HEK293 (cell line): ENCODE measurements at regions not wholly inside any gene's neighbourhood (a gene's known extent, or its start where the extent isn't known, plus 50 kb on each side); places are given as distances from the start of the nearest gene placed in this dataset.

Experiments
- CTCF ChIA-PET: fragments of 350-600 bp; formaldehyde crosslinking; extraction: SDS; loops from one replicate; lab custom pipeline; 2021; ENCODE audit warnings: antibody characterized with exemption; lab: Yijun Ruan, JAX
- POLR2A ChIA-PET: fragments of 300-600 bp; formaldehyde crosslinking; extraction: SDS; loops from one replicate; lab custom pipeline; 2020; ENCODE audit warnings: antibody characterized with exemption, inconsistent platforms; lab: Yijun Ruan, JAX
- H3K27ac ChIP-seq: fragments of 200-500 bp; sonication (Bioruptor generic); 2 replicates; pipeline ENCODE4 v1.5.1; 2014; ENCODE audit warnings: low read depth, low read length, control low read depth, inconsistent platforms; ENCODE audit errors: extremely low read depth
- H3K36me3 ChIP-seq, 2 experiments: fragments of 200-500 bp in 1 of 2; sonication (Bioruptor generic) in 1 of 2; 1 replicate in 1 of 2; 2 replicates in 1 of 2; pipeline ENCODE4 v1.5.1; 2014 to 2017; ENCODE audit warnings: inconsistent platforms in 2 of 2, low read length in 2 of 2; ENCODE audit not compliant: control insufficient read depth in 2 of 2, insufficient read depth in 1 of 2
- H3K4me1 ChIP-seq: fragments of 200-500 bp; sonication (Bioruptor generic); 2 replicates; pipeline ENCODE4 v1.5.1; 2014; ENCODE audit warnings: mild to moderate bottlenecking, low read length, inconsistent platforms; ENCODE audit not compliant: control insufficient read depth, insufficient read depth
- H3K4me3 ChIP-seq: 2 replicates; pipeline ENCODE4 v1.5.1; 2011; ENCODE audit warnings: low read depth, mild to moderate bottlenecking, control low read depth, low read length, moderate library complexity
- H3K9me3 ChIP-seq: fragments of 200-500 bp; sonication (Bioruptor generic); 2 replicates; pipeline ENCODE4 v1.5.1; 2014; ENCODE audit warnings: low read depth, low read length, inconsistent platforms; ENCODE audit not compliant: control insufficient read depth, insufficient read depth
- ZBTB17 ChIP-seq: fragments of 450-650 bp; formaldehyde crosslinking; IDR thresholded peaks from 2 replicates; pipeline ENCODE4 v1.5.1; 2016; ENCODE audit warnings: missing biosample characterization, missing genetic modification characterization
- ZBTB8A ChIP-seq: fragments of 450-650 bp; formaldehyde crosslinking; IDR thresholded peaks from 2 replicates; pipeline ENCODE4 v1.5.1; 2016; ENCODE audit warnings: missing biosample characterization, missing genetic modification characterization
- ZNF19 ChIP-seq: fragments of 450-650 bp; formaldehyde crosslinking; IDR thresholded peaks from 2 replicates; pipeline ENCODE4; 2016; ENCODE audit warnings: missing biosample characterization, missing genetic modification characterization, low read depth
- ZNF341 ChIP-seq: fragments of 450-650 bp; formaldehyde crosslinking; IDR thresholded peaks from 2 replicates; pipeline ENCODE4; 2016; ENCODE audit warnings: low read depth, missing biosample characterization, missing genetic modification characterization
- ZNF555 ChIP-seq: fragments of 450-650 bp; formaldehyde crosslinking; conservative IDR thresholded peaks from 2 replicates; pipeline ENCODE4 v1.5.1; 2017; ENCODE audit warnings: missing biosample characterization, mild to moderate bottlenecking, missing genetic modification characterization, inconsistent platforms
- ZNF624 ChIP-seq: fragments of 450-650 bp; formaldehyde crosslinking; IDR thresholded peaks from 2 replicates; pipeline ENCODE4 v1.5.1; 2017; ENCODE audit warnings: missing biosample characterization, missing genetic modification characterization
- ZNF843 ChIP-seq: fragments of 450-650 bp; formaldehyde crosslinking; IDR thresholded peaks from 2 replicates; pipeline ENCODE4 v1.5.1; 2016; ENCODE audit warnings: missing biosample characterization, missing genetic modification characterization
- TF ChIP-seq, protein P1 (sequence below): fragments of 450-650 bp; formaldehyde crosslinking; IDR thresholded peaks from 2 replicates; pipeline ENCODE4 v1.5.1; 2016; ENCODE audit warnings: missing biosample characterization, missing genetic modification characterization
- TF ChIP-seq, protein P2 (sequence below): fragments of 450-650 bp; formaldehyde crosslinking; optimal IDR thresholded peaks from 2 replicates; pipeline ENCODE3; 2016; ENCODE audit warnings: missing biosample characterization, mild to moderate bottlenecking, missing genetic modification characterization
- TF ChIP-seq, protein P3 (sequence below): fragments of 450-650 bp; formaldehyde crosslinking; IDR thresholded peaks from 2 replicates; pipeline ENCODE4 v1.5.1; 2016; ENCODE audit warnings: missing biosample characterization, missing genetic modification characterization
- TF ChIP-seq, protein P4 (sequence below): sonication (generic); formaldehyde crosslinking; IDR thresholded peaks from 2 replicates; pipeline ENCODE4 v1.8.1; 2022; ENCODE audit warnings: mild to moderate bottlenecking, moderate library complexity, missing genetic modification reagents
- TF ChIP-seq, protein P5 (sequence below): fragments of 450-650 bp; formaldehyde crosslinking; conservative IDR thresholded peaks from 2 replicates; pipeline ENCODE4 v1.5.1; 2016; ENCODE audit warnings: low read depth, missing biosample characterization, missing genetic modification characterization
- TF ChIP-seq, protein P6 (sequence below): fragments of 450-650 bp; formaldehyde crosslinking; IDR thresholded peaks from 2 replicates; pipeline ENCODE4 v1.5.1; 2016; ENCODE audit warnings: missing biosample characterization, missing genetic modification characterization
- TF ChIP-seq, protein P7 (sequence below): fragments of 450-650 bp; formaldehyde crosslinking; IDR thresholded peaks from 2 replicates; pipeline ENCODE4 v1.5.1; 2017; ENCODE audit warnings: missing biosample characterization, missing genetic modification characterization

DNA sequence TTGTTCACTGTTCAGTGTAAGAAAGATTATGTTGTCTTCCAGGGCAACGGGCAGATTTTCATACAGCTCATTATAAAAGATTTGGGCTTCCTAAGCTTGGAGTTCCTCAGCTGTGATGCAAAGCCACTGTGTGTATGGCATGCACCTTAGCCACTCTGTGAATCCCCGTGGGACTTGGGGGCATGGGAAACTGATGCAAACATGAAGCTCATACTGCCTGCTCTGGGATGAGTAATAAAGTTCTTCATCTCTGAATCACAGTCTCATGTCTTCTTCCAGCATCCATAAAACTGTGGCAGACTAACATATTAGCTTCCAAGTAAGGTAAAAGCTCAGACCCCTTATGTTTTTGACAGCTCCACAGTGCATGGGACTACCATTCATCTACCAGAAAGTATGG, 154.3 kb upstream of the RORA start (continued):
- TF ChIP-seq ZBTB8A (tag by site-specific recombination), result no peak
- TF ChIP-seq ZNF843 (tag by site-specific recombination), result no peak
- TF ChIP-seq, protein P1, sequence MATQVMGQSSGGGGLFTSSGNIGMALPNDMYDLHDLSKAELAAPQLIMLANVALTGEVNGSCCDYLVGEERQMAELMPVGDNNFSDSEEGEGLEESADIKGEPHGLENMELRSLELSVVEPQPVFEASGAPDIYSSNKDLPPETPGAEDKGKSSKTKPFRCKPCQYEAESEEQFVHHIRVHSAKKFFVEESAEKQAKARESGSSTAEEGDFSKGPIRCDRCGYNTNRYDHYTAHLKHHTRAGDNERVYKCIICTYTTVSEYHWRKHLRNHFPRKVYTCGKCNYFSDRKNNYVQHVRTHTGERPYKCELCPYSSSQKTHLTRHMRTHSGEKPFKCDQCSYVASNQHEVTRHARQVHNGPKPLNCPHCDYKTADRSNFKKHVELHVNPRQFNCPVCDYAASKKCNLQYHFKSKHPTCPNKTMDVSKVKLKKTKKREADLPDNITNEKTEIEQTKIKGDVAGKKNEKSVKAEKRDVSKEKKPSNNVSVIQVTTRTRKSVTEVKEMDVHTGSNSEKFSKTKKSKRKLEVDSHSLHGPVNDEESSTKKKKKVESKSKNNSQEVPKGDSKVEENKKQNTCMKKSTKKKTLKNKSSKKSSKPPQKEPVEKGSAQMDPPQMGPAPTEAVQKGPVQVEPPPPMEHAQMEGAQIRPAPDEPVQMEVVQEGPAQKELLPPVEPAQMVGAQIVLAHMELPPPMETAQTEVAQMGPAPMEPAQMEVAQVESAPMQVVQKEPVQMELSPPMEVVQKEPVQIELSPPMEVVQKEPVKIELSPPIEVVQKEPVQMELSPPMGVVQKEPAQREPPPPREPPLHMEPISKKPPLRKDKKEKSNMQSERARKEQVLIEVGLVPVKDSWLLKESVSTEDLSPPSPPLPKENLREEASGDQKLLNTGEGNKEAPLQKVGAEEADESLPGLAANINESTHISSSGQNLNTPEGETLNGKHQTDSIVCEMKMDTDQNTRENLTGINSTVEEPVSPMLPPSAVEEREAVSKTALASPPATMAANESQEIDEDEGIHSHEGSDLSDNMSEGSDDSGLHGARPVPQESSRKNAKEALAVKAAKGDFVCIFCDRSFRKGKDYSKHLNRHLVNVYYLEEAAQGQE, result no peak
- TF ChIP-seq ZNF19, result no peak

DNA sequence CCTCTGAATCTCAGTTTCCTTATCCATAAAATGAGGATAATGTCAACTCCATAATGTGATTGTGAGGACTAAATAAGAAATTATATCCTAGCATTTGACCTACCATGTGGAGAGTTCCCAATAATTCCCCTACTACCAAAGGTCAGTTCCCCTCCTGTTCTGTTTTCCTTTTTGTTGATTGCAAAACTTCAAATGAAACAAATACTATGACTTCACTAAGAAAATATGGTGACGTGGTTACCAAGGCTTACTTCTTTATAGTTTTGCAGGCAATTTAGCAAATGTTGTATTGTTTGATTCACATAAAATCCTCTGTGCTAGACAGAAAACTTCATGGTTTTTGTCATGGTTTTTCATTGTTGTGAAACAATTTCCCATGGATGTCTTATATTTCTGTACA, 153.8 kb upstream of the RORA start:
- Histone ChIP-seq H3K9me3 (no peaks in the 10 kb centered on the region), H3K36me3 (no peaks in the 10 kb centered on the region), H3K4me1 (no peaks in the 10 kb centered on the region), H3K4me3 (no peak overlapping the region), H3K27ac (no peak overlapping the region)
- TF ChIP-seq, protein P2, sequence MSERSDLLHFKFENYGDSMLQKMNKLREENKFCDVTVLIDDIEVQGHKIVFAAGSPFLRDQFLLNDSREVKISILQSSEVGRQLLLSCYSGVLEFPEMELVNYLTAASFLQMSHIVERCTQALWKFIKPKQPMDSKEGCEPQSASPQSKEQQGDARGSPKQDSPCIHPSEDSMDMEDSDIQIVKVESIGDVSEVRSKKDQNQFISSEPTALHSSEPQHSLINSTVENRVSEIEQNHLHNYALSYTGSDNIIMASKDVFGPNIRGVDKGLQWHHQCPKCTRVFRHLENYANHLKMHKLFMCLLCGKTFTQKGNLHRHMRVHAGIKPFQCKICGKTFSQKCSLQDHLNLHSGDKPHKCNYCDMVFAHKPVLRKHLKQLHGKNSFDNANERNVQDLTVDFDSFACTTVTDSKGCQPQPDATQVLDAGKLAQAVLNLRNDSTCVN (tag by site-specific recombination), result no peak
- TF ChIP-seq, protein P3, sequence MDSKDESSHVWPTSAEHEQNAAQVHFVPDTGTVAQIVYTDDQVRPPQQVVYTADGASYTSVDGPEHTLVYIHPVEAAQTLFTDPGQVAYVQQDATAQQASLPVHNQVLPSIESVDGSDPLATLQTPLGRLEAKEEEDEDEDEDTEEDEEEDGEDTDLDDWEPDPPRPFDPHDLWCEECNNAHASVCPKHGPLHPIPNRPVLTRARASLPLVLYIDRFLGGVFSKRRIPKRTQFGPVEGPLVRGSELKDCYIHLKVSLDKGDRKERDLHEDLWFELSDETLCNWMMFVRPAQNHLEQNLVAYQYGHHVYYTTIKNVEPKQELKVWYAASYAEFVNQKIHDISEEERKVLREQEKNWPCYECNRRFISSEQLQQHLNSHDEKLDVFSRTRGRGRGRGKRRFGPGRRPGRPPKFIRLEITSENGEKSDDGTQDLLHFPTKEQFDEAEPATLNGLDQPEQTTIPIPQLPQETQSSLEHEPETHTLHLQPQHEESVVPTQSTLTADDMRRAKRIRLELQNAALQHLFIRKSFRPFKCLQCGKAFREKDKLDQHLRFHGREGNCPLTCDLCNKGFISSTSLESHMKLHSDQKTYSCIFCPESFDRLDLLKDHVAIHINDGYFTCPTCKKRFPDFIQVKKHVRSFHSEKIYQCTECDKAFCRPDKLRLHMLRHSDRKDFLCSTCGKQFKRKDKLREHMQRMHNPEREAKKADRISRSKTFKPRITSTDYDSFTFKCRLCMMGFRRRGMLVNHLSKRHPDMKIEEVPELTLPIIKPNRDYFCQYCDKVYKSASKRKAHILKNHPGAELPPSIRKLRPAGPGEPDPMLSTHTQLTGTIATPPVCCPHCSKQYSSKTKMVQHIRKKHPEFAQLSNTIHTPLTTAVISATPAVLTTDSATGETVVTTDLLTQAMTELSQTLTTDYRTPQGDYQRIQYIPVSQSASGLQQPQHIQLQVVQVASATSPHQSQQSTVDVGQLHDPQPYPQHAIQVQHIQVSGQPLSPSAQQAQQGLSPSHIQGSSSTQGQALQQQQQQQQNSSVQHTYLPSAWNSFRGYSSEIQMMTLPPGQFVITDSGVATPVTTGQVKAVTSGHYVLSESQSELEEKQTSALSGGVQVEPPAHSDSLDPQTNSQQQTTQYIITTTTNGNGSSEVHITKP (tag by site-specific recombination), result no peak
- TF ChIP-seq ZNF624 (tag by site-specific recombination) (no peak), ZNF555 (tag by site-specific recombination) (no peak), ZNF341 (tag by site-specific recombination) (no peak), ZBTB17 (tag by site-specific recombination) (no peak)
- TF ChIP-seq, protein P4, sequence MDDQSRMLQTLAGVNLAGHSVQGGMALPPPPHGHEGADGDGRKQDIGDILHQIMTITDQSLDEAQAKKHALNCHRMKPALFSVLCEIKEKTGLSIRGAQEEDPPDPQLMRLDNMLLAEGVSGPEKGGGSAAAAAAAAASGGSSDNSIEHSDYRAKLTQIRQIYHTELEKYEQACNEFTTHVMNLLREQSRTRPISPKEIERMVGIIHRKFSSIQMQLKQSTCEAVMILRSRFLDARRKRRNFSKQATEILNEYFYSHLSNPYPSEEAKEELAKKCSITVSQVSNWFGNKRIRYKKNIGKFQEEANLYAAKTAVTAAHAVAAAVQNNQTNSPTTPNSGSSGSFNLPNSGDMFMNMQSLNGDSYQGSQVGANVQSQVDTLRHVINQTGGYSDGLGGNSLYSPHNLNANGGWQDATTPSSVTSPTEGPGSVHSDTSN (CRISPR knock-in tag), result no peak
- TF ChIP-seq, protein P5, sequence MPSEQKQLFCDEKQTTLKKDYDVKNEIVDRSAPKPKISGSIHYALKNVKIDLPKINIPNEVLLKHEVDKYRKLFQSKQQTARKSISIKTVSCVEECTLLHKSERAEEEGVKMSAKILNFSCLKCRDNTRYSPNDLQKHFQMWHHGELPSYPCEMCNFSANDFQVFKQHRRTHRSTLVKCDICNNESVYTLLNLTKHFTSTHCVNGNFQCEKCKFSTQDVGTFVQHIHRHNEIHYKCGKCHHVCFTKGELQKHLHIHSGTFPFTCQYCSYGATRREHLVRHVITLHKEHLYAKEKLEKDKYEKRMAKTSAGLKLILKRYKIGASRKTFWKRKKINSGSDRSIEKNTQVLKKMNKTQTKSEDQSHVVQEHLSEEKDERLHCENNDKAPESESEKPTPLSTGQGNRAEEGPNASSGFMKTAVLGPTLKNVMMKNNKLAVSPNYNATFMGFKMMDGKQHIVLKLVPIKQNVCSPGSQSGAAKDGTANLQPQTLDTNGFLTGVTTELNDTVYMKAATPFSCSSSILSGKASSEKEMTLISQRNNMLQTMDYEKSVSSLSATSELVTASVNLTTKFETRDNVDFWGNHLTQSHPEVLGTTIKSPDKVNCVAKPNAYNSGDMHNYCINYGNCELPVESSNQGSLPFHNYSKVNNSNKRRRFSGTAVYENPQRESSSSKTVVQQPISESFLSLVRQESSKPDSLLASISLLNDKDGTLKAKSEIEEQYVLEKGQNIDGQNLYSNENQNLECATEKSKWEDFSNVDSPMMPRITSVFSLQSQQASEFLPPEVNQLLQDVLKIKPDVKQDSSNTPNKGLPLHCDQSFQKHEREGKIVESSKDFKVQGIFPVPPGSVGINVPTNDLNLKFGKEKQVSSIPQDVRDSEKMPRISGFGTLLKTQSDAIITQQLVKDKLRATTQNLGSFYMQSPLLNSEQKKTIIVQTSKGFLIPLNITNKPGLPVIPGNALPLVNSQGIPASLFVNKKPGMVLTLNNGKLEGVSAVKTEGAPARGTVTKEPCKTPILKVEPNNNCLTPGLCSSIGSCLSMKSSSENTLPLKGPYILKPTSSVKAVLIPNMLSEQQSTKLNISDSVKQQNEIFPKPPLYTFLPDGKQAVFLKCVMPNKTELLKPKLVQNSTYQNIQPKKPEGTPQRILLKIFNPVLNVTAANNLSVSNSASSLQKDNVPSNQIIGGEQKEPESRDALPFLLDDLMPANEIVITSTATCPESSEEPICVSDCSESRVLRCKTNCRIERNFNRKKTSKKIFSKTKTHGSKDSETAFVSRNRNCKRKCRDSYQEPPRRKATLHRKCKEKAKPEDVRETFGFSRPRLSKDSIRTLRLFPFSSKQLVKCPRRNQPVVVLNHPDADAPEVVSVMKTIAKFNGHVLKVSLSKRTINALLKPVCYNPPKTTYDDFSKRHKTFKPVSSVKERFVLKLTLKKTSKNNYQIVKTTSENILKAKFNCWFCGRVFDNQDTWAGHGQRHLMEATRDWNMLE (tag by site-specific recombination), result no peak
- TF ChIP-seq, protein P6, sequence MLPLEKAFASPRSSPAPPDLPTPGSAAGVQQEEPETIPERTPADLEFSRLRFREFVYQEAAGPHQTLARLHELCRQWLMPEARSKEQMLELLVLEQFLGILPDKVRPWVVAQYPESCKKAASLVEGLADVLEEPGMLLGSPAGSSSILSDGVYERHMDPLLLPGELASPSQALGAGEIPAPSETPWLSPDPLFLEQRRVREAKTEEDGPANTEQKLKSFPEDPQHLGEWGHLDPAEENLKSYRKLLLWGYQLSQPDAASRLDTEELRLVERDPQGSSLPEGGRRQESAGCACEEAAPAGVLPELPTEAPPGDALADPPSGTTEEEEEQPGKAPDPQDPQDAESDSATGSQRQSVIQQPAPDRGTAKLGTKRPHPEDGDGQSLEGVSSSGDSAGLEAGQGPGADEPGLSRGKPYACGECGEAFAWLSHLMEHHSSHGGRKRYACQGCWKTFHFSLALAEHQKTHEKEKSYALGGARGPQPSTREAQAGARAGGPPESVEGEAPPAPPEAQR (tag by site-specific recombination), result no peak
- TF ChIP-seq, protein P7, sequence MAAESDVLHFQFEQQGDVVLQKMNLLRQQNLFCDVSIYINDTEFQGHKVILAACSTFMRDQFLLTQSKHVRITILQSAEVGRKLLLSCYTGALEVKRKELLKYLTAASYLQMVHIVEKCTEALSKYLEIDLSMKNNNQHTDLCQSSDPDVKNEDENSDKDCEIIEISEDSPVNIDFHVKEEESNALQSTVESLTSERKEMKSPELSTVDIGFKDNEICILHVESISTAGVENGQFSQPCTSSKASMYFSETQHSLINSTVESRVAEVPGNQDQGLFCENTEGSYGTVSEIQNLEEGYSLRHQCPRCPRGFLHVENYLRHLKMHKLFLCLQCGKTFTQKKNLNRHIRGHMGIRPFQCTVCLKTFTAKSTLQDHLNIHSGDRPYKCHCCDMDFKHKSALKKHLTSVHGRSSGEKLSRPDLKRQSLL (tag by site-specific recombination), result no peak
- ChIA-PET CTCF (no interaction called here), POLR2A (no interaction called here)
